NCI-H524 treated with DMSO at 0.1 percent for 48 hours (cell line): ENCODE measurements at regions not wholly inside any gene's neighbourhood (a gene's known extent, or its start where the extent isn't known, plus 50 kb on each side); places are given as distances from the start of the nearest gene placed in this dataset.

Experiments
- DNase-seq: peaks from one replicate; lab custom pipeline; 2025; lab: John Stamatoyannopoulos, UW

- no peak for DNase-seq
Observed at GRCh38 chr6:128666405-128666804, 146.0 kb upstream of the PTPRK start.

DNA sequence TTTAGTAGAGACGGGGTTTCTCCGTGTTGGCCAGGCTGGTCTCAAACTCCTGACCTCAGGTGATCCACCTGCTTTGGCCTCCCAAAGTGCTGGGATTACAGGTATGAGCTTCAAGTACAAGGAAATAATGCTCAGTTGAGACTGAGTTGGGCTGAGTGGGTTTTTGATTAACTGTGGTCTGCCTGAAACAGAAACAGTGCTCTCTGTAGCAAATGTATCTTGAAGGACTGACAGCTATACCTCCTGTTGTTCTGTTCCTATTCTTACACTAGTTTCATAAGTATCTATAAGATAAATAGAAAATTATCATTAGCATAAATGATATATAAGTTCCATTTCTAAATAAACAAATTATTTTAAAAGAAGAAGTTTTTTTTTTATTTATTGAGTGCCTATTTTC lies 142.8 kb upstream of the PTPRK start:
- DNase-seq = no peak

DNA sequence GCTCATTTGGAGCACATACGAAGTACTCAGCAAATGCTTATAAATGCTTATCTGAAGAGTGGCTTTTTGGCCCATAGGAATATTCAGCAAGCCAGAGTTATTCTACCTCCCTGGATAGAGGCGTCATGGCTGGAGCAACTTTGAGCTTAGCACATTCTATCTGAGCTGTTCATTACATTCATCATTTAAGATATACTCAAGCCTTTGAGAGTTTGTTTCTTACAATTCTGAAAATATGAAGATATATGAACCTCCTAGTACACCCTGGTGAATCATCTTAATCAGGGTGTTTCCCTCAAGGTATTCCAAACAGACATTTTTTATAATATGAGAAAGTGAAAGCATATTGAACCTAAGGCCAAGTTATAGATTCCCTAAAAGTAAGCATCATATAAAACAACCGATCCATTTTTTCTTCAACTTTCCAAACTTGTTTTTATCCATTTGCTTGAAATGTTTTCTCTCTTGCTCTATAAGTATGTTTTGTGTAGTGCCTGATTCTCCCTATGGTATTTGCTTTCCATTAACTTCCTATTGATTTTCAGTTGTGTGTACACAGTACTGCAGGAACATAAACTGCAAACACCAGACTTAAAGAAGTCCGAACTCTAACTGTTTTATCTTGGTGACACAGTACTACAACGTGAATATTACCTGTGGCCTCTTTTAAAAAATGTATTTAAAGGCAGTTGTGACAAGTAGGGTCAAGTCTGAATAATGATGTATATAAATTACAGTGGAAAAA lies 139.7 kb upstream of the PTPRK start:
- no peak for DNase-seq

DNA sequence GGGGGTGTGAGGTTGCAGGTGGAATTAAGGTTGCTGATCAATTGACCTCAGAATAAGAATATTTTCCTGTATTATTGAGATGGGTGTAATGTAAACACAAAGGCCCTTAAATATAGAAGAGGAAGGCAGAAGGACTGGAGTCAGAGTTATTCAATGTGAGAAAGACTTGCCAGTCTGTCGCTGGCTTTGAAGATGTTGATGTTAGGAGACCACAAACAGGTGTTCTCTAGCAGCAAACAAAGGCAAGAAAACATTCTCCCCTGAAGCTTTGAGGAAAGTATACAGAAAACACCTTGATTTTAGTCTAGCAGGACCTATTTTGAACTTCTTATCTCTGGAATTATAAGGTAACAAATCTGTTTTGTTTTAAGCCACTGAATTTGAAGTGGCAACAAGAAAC lies 138.9 kb upstream of the PTPRK start:
- no peak for DNase-seq

DNA sequence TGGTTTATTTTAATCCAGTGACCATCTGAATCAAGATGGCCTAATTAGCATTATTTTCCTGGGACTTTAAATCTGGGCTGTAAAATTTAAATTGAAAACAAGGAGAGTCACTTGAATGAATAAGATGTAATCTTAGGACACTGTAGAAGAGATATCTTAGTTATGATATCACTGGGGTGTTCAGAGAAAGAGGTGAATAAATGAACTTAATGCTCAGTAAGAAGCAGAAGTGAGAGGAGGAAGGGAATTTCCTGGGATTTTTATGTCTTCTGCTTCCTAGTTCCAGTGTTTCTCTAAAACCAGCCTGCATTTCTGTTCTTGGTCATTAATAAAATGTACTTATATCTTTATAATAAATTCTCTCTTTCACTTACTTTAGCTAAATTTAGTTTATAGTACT lies 136.8 kb upstream of the PTPRK start:
- peak; percentile 73 for DNase-seq

DNA sequence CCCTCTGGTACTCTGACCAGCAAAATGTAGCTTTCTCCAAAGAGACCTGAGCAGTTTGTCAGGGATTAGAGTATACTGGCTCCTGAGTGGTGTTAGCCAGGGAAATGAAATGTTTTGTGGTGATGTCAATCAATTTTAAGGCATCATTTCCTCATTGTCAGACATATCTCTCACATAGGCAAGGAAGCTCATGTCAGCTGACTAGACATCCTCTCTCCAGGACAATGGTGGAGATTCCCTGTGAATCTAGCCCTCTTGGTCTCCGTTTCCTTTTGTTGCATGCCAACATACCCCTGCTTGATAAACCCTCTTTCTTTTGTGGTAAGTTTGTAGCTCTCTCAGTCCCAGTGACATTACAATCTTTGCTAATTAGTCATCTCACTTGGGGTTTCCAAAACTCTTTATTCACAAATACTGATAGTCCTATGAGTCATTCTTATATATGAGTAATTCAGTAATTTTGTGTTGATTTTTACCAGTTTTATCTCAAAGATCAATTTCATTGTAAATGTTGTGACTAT lies 135.6 kb upstream of the PTPRK start:
- DNase-seq = peak; percentile 83

DNA sequence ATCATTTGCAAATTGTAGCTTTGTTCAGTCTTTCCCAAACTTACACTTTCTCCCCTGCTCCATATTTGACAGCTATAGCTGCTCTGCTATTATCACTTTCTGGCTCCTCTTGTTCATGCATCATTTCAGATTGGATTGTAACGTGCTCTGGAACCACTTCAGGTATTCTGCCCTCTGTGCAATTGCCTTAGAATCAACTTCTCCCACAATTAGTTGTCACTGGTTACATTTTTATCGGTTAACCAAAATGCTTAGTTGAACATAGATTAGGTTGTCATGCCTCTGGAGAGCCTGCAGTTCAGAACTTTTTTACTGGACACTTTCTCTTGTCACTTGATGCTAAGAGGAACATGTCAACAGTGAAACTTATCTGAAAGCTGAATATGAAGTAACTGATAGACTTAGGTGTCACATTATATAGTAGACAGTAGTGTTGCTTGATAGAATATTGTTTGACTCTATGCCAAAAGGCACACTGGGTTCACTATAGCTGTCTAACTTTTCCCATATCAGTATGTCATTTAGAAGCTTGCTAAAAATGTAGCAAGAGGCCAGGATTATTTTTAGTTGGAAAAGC lies 127.7 kb upstream of the PTPRK start:
- no peak for DNase-seq

- no peak for DNase-seq
Observed at GRCh38 chr6:128642132-128642531, 121.7 kb upstream of the PTPRK start.

GRCh38 chr6:128641703-128642102 lies 121.3 kb upstream of the PTPRK start:
- DNase-seq = no peak

GRCh38 chr6:128638817-128639216 lies 118.4 kb upstream of the PTPRK start:
- DNase-seq = no peak

DNA sequence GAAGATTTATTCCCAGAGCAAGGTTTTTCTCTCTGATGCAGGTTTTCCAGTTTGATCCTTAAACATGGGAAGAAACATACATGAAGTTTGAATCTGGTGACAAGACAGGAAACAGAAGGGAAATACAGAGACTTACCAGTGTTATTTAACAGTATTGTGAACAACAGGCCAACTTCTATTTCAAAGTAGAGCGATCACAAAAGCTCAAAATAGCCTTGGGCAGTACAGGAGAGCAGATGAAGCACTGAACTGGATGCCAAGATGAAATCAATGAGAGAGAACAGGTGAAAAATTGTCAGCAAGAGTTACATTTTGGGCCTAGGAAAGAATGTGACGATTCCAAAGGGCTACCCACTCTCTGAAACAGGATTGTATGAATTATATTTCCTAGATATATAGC lies 114.8 kb upstream of the PTPRK start:
- DNase-seq = no peak

DNA sequence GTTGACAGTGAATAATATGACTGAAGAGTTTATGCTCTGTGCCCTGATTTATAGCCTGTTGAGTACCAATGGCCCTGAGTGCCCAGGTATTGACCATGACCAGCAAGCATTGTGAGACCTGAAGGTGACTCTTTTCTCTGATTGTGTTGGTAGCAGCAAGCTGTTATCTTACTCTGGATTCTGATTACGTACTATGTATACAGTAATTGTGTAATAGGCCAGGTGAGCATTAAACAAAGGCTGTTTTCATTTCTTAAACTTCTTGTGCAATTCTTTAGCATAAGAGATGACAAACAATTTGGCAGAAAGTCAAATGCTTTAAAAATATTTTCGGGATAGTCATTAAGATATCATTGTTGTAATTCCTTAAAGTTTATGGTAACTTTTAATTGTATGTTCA lies 111.7 kb upstream of the PTPRK start:
- DNase-seq = no peak

GRCh38 chr6:128631031-128631430 lies 110.6 kb upstream of the PTPRK start:
- no peak for DNase-seq

GRCh38 chr6:128630213-128630612 lies 109.8 kb upstream of the PTPRK start:
- DNase-seq = no peak

GRCh38 chr6:128617285-128617684 lies 96.9 kb upstream of the PTPRK start:
- DNase-seq = no peak

- DNase-seq = no peak
Observed at GRCh38 chr6:128616342-128616741, 95.9 kb upstream of the PTPRK start.

- no peak for DNase-seq
Observed at GRCh38 chr6:128606611-128607010, 86.2 kb upstream of the PTPRK start.

- no peak for DNase-seq
Observed at GRCh38 chr6:128605961-128606360, 85.6 kb upstream of the PTPRK start.

DNA sequence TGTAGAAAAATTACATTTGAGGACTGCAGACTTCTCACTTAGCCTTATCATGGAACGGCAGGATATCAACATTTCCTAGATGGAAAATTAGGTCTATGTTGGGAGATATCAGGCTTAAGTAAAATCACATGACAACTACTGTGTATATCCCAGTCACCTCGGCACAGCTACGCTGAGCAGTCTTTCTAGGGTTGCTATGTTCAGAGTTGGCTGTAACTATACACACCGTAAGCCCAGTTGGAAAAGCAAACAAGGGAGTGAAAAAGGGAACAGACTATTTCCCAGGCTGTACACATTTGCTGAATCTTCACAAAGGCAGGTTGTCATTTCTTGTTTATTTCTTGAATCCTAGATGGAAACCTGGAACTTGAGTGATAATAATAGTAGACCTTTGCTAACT lies 80.7 kb upstream of the PTPRK start:
- DNase-seq = no peak

GRCh38 chr6:128600397-128600951 lies 80.1 kb upstream of the PTPRK start:
- peak; percentile 70 for DNase-seq

DNA sequence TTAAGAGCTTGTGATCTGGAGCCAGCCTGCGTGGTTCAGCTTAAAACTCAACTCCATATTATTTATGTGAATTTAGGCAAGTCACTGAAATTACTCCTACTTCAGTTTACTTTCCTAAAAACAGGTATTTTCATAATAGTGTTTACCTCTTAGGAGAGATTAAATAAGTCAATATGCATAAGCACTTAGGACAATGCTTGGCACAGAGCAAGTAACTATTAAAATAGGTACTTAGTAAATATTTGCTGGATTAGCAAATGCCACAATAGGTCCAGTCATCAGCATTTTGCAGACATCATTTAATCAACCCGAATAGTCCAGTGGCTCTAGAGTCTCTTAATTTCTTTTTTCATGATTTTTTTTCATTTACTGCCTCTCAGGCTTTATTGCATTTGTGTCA lies 78.6 kb upstream of the PTPRK start:
- DNase-seq = no peak

- DNase-seq = no peak
Observed at GRCh38 chr6:128598571-128598970, 78.2 kb upstream of the PTPRK start.

DNA sequence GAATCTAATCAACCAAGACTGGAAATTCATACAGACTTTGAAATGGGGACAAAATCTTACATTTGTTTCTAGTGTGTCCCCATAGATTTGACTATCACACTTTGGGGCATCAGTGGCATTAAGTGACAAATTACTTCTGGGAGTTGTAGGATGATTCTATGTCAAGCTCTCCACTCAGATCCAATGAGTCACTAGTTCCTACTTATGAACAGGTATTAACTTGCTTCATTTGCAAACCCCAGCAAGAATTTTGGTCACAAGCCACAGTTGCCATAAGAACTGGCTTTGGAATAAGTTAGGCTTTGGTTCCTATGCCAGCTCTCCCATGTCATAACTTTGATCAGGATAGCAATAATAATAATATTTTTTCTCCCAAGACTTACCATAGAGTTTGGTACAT lies 77.6 kb upstream of the PTPRK start:
- no peak for DNase-seq

GRCh38 chr6:128597004-128597403 lies 76.6 kb upstream of the PTPRK start:
- no peak for DNase-seq
